Karpas-422 (cell line): ENCODE measurements at regions not wholly inside any gene's neighbourhood (a gene's known extent, or its start where the extent isn't known, plus 50 kb on each side); places are given as distances from the start of the nearest gene placed in this dataset.
A peak's percentile ranks its signal among the peaks of the same experiment; 100 is the strongest.
"Not testable (repeated sequence)": the region's sequence is repeated elsewhere in the genome, so short reads cannot be mapped to it uniquely, and the experiment has no call there.

Source experiments
- DNase-seq: peaks from one replicate; pipeline ENCODE4 v3.0.0-alpha.2; 2015
- H2AFZ ChIP-seq: fragments of 200-600 bp; sonication (generic); 2 replicates; pipeline ENCODE4 v1.6.1; 2014; ENCODE audit warnings: antibody characterized with exemption, low read length, mixed read lengths
- H3K27ac ChIP-seq: fragments of 200-600 bp; sonication (generic); 2 replicates; pipeline ENCODE4 v1.5.1; 2014; ENCODE audit warnings: mild to moderate bottlenecking, low read length, moderate library complexity
- H3K27me3 ChIP-seq: fragments of 200-600 bp; sonication (generic); 2 replicates; pipeline ENCODE4 v1.6.1; 2014; ENCODE audit warnings: low read length, mixed read lengths
- H3K36me3 ChIP-seq: fragments of 200-600 bp; sonication (generic); 2 replicates; pipeline ENCODE4 v1.6.1; 2014; ENCODE audit warnings: low read length, mixed read lengths; ENCODE audit not compliant: insufficient read depth
- H3K4me1 ChIP-seq: fragments of 200-600 bp; sonication (generic); 2 replicates; pipeline ENCODE4 v1.6.1; 2014; ENCODE audit warnings: mild to moderate bottlenecking, low read length, mixed read lengths
- H3K4me2 ChIP-seq: fragments of 200-600 bp; sonication (generic); 2 replicates; pipeline ENCODE4 v1.6.1; 2014; ENCODE audit warnings: low read length, low read depth, mild to moderate bottlenecking; ENCODE audit not compliant: poor library complexity, severe bottlenecking
- H3K4me3 ChIP-seq: fragments of 200-600 bp; sonication (generic); 2 replicates; pipeline ENCODE4 v1.5.1; 2014; ENCODE audit warnings: mild to moderate bottlenecking, antibody characterized with exemption, low read length, mixed read lengths
- H3K79me2 ChIP-seq: fragments of 200-600 bp; sonication (generic); 2 replicates; pipeline ENCODE4 v1.6.1; 2014; ENCODE audit warnings: mild to moderate bottlenecking, low read length, mixed read lengths
- H3K9ac ChIP-seq: fragments of 200-600 bp; sonication (generic); 2 replicates; pipeline ENCODE4 v1.6.0; 2014; ENCODE audit warnings: low read length
- H3K9me2 ChIP-seq: fragments of 200-600 bp; sonication (generic), shearing (Covaris generic); replicated peaks from 2 replicates; pipeline ENCODE4 v1.6.0; 2014; ENCODE audit warnings: mild to moderate bottlenecking, low read length, moderate library complexity; ENCODE audit not compliant: insufficient read depth
- H3K9me3 ChIP-seq: fragments of 300-700, 200-600 bp; sonication (generic); 2 replicates; pipeline ENCODE4 v1.6.1; 2014; ENCODE audit warnings: low read length, mixed read lengths
- H4K20me1 ChIP-seq: fragments of 200-600 bp; sonication (generic); 2 replicates; pipeline ENCODE4 v1.6.1; 2014; ENCODE audit warnings: mild to moderate bottlenecking, antibody characterized with exemption, low read length, low read depth; ENCODE audit not compliant: insufficient read depth

GRCh38 chr3:198145231-198145784 is 185.3 kb downstream of the LMLN start:
- peak; percentile 34 for DNase-seq
- H3K4me1 ChIP-seq, H3K36me3 ChIP-seq, H3K4me3 ChIP-seq, H3K9me2 ChIP-seq, H3K27me3 ChIP-seq, H3K27ac ChIP-seq, H4K20me1 ChIP-seq, H3K79me2 ChIP-seq, H3K9ac ChIP-seq, H3K4me2 ChIP-seq, H2AFZ ChIP-seq, H3K9me3 ChIP-seq: not testable (repeated sequence)

GRCh38 chr3:198146070-198146469 is 186.1 kb downstream of the LMLN start:
- not testable (repeated sequence) for H3K9ac ChIP-seq, H4K20me1 ChIP-seq, H3K79me2 ChIP-seq, H3K4me1 ChIP-seq, H3K4me3 ChIP-seq, H2AFZ ChIP-seq, H3K4me2 ChIP-seq, H3K27ac ChIP-seq, H3K9me2 ChIP-seq, H3K9me3 ChIP-seq, H3K36me3 ChIP-seq, H3K27me3 ChIP-seq
- peak; percentile 14 for DNase-seq

- not testable (repeated sequence) for H3K4me3 ChIP-seq, H4K20me1 ChIP-seq, H3K27me3 ChIP-seq, H3K27ac ChIP-seq, H3K9ac ChIP-seq, H3K4me2 ChIP-seq, H2AFZ ChIP-seq, H3K9me3 ChIP-seq, H3K4me1 ChIP-seq, H3K9me2 ChIP-seq, DNase-seq, H3K36me3 ChIP-seq, H3K79me2 ChIP-seq
Observed at GRCh38 chr3:198146559-198147164, 186.6 kb downstream of the LMLN start.

- not testable (repeated sequence) for H3K79me2 ChIP-seq, H3K4me1 ChIP-seq, H2AFZ ChIP-seq, H3K4me2 ChIP-seq, DNase-seq, H3K9me2 ChIP-seq, H3K9ac ChIP-seq, H3K36me3 ChIP-seq, H3K27ac ChIP-seq, H3K9me3 ChIP-seq, H3K27me3 ChIP-seq, H3K4me3 ChIP-seq, H4K20me1 ChIP-seq
Observed at GRCh38 chr3:198147213-198147612, 187.2 kb downstream of the LMLN start.

GRCh38 chr3:198147993-198148392 is 188.0 kb downstream of the LMLN start:
- H3K9me3 ChIP-seq, H3K4me1 ChIP-seq, H4K20me1 ChIP-seq, H2AFZ ChIP-seq, H3K79me2 ChIP-seq, H3K9me2 ChIP-seq, H3K9ac ChIP-seq, H3K4me2 ChIP-seq, H3K36me3 ChIP-seq, H3K4me3 ChIP-seq, H3K27ac ChIP-seq, H3K27me3 ChIP-seq: not testable (repeated sequence)
- peak; percentile 29 for DNase-seq

GRCh38 chr3:198149904-198150303 is 189.9 kb downstream of the LMLN start:
- H3K4me3 ChIP-seq, H3K9me2 ChIP-seq, H3K4me2 ChIP-seq, H3K27ac ChIP-seq, H3K9me3 ChIP-seq, H4K20me1 ChIP-seq, H2AFZ ChIP-seq, H3K27me3 ChIP-seq, H3K79me2 ChIP-seq, H3K4me1 ChIP-seq, H3K9ac ChIP-seq, H3K36me3 ChIP-seq: not testable (repeated sequence)
- peak; percentile 9 for DNase-seq

- H3K4me3 ChIP-seq, H3K36me3 ChIP-seq, H4K20me1 ChIP-seq, H3K27ac ChIP-seq, H3K4me1 ChIP-seq, H3K9me2 ChIP-seq, H3K27me3 ChIP-seq, H3K79me2 ChIP-seq, H3K4me2 ChIP-seq, H3K9me3 ChIP-seq, H3K9ac ChIP-seq, H2AFZ ChIP-seq: not testable (repeated sequence)
- peak; percentile 14 for DNase-seq
Observed at GRCh38 chr3:198151867-198152266, 191.8 kb downstream of the LMLN start.

GRCh38 chr3:198155771-198156170 is 195.8 kb downstream of the LMLN start:
- H3K9ac ChIP-seq, H3K4me3 ChIP-seq, H3K9me2 ChIP-seq, H3K4me1 ChIP-seq, H3K9me3 ChIP-seq, H3K36me3 ChIP-seq, DNase-seq, H3K27ac ChIP-seq, H3K4me2 ChIP-seq, H3K79me2 ChIP-seq, H2AFZ ChIP-seq, H4K20me1 ChIP-seq, H3K27me3 ChIP-seq: not testable (repeated sequence)
